Subcutaneous abdominal adipose tissue (tissue), 5 donors: ENCODE measurements at regions not wholly inside any gene's neighbourhood (a gene's known extent, or its start where the extent isn't known, plus 50 kb on each side); places are given as distances from the start of the nearest gene placed in this dataset.

Source experiments
- H3K27ac ChIP-seq: one replicate; pipeline ENCODE4 v1.7.0; 2013; ENCODE audit warnings: low read depth, mild to moderate bottlenecking, inconsistent platforms, low read length, moderate library complexity
- H3K27me3 ChIP-seq, 5 donors: one replicate each; pipeline ENCODE4 v1.7.0; 2013; ENCODE audit warnings: low read length in 5 of 5, inconsistent platforms in 1 of 5; ENCODE audit not compliant: control insufficient read depth in 5 of 5, insufficient read depth in 4 of 5
- H3K36me3 ChIP-seq, 5 donors: one replicate each; pipeline ENCODE4 v1.7.0; 2013; ENCODE audit warnings: low read length in 5 of 5; ENCODE audit not compliant: control insufficient read depth in 5 of 5, insufficient read depth in 5 of 5
- H3K4me1 ChIP-seq, 5 donors: one replicate each; pipeline ENCODE4 v1.7.0; 2013; ENCODE audit warnings: low read length in 5 of 5, mild to moderate bottlenecking in 3 of 5, moderate library complexity in 1 of 5; ENCODE audit not compliant: control insufficient read depth in 5 of 5, insufficient read depth in 5 of 5
- H3K4me3 ChIP-seq, 5 donors: one replicate each; pipeline ENCODE4 v1.7.0; 2013; ENCODE audit warnings: low read length in 5 of 5, low read depth in 1 of 5
- H3K9ac ChIP-seq, 5 donors: one replicate each; pipeline ENCODE4 v1.7.0; 2013; ENCODE audit warnings: low read length in 5 of 5, mild to moderate bottlenecking in 4 of 5, moderate library complexity in 3 of 5
- H3K9me3 ChIP-seq, 5 donors: one replicate each; pipeline ENCODE4 v1.7.0; 2013; ENCODE audit warnings: low read length in 5 of 5; ENCODE audit not compliant: control insufficient read depth in 5 of 5
- donor health status: healthy.
- donor health status: healthy.
- donor health status: healthy.
- donor health status: healthy.
- donor health status: healthy.

GRCh38 chr2:236943841-236944513 lies 141.7 kb upstream of the COPS8 start:
- Histone ChIP-seq H3K4me3 (no peak overlapping the region), H3K27me3 (no peaks in the 10 kb centered on the region), H3K9me3 (no peaks in the 10 kb centered on the region), H3K27ac (no peak overlapping the region), H3K36me3 (no peaks in the 10 kb centered on the region), H3K4me1 (peaks cover 0 to 8% (median 3%) of the 10 kb centered on the region in 5 donors), H3K9ac (no peak overlapping the region)

- Histone ChIP-seq H3K9me3 (no peaks in the 10 kb centered on the region), H3K9ac (no peak overlapping the region), H3K4me1 (peaks cover 0 to 8% (median 3%) of the 10 kb centered on the region in 5 donors), H3K4me3 (no peak overlapping the region), H3K27me3 (no peaks in the 10 kb centered on the region), H3K36me3 (no peaks in the 10 kb centered on the region), H3K27ac (no peak overlapping the region)
Measured at GRCh38 chr2:236944561-236944960, 141.1 kb upstream of the COPS8 start.

- Histone ChIP-seq H3K4me1 (peaks cover 0 to 8% (median 3%) of the 10 kb centered on the region in 5 donors), H3K4me3 (no peak overlapping the region), H3K9ac (no peak overlapping the region)
Measured at GRCh38 chr2:236945431-236946016, 140.2 kb upstream of the COPS8 start.

GRCh38 chr2:236946871-236947270 lies 138.8 kb upstream of the COPS8 start:
- H3K36me3 ChIP-seq = no peaks in the 10 kb centered on the region
- no peak overlapping the region for H3K9ac ChIP-seq
- no peaks in the 10 kb centered on the region for H3K9me3 ChIP-seq
- H3K27me3 ChIP-seq = no peaks in the 10 kb centered on the region
- no peak overlapping the region for H3K4me3 ChIP-seq
- peaks cover 0 to 8% (median 3%) of the 10 kb centered on the region in 5 donors for H3K4me1 ChIP-seq
- H3K27ac ChIP-seq = no peak overlapping the region

More at GRCh38 chr2:236945431-236946016, 140.2 kb upstream of the COPS8 start:
- H3K9me3 ChIP-seq = no peaks in the 10 kb centered on the region
- H3K27me3 ChIP-seq = no peaks in the 10 kb centered on the region
- H3K36me3 ChIP-seq = no peaks in the 10 kb centered on the region
- H3K27ac ChIP-seq = no peak overlapping the region

GRCh38 chr2:236947294-236947693 lies 138.4 kb upstream of the COPS8 start:
- no peaks in the 10 kb centered on the region for H3K9me3 ChIP-seq
- H3K36me3 ChIP-seq = no peaks in the 10 kb centered on the region
- peaks cover 0 to 8% (median 3%) of the 10 kb centered on the region in 5 donors for H3K4me1 ChIP-seq
- no peak overlapping the region for H3K9ac ChIP-seq
- no peak overlapping the region for H3K4me3 ChIP-seq
- no peaks in the 10 kb centered on the region for H3K27me3 ChIP-seq
- no peak overlapping the region for H3K27ac ChIP-seq

GRCh38 chr2:236947896-236948295 lies 137.8 kb upstream of the COPS8 start:
- Histone ChIP-seq H3K27me3 (no peaks in the 10 kb centered on the region), H3K4me3 (no peak overlapping the region), H3K27ac (no peak overlapping the region), H3K36me3 (no peaks in the 10 kb centered on the region), H3K9me3 (no peaks in the 10 kb centered on the region), H3K4me1 (peaks cover 0 to 8% (median 3%) of the 10 kb centered on the region in 5 donors), H3K9ac (no peak overlapping the region)

GRCh38 chr2:236949089-236949905 lies 136.4 kb upstream of the COPS8 start:
- Histone ChIP-seq H3K4me1 (peaks cover 0 to 8% (median 3%) of the 10 kb centered on the region in 5 donors), H3K27ac (no peak overlapping the region), H3K27me3 (no peaks in the 10 kb centered on the region), H3K36me3 (no peaks in the 10 kb centered on the region), H3K9ac (no peak overlapping the region), H3K4me3 (no peak overlapping the region), H3K9me3 (no peaks in the 10 kb centered on the region)

- Histone ChIP-seq H3K9me3 (no peaks in the 10 kb centered on the region), H3K4me3 (no peak overlapping the region), H3K27ac (no peak overlapping the region), H3K9ac (no peak overlapping the region), H3K4me1 (no peaks in the 10 kb centered on the region), H3K36me3 (no peaks in the 10 kb centered on the region), H3K27me3 (peaks cover 0 to 5% (median 0%) of the 10 kb centered on the region in 5 donors)
Measured at GRCh38 chr2:236951830-236952475, 133.7 kb upstream of the COPS8 start.

- Histone ChIP-seq H3K27ac (no peak overlapping the region), H3K9ac (no peak overlapping the region), H3K4me3 (no peak overlapping the region), H3K36me3 (no peaks in the 10 kb centered on the region), H3K9me3 (no peaks in the 10 kb centered on the region), H3K27me3 (peaks cover 0 to 5% (median 0%) of the 10 kb centered on the region in 5 donors), H3K4me1 (peaks cover 0 to 6% (median 0%) of the 10 kb centered on the region in 5 donors)
Measured at GRCh38 chr2:236954641-236955040, 131.0 kb upstream of the COPS8 start.
